DOHH2 (cell line): ENCODE measurements at regions not wholly inside any gene's neighbourhood (a gene's known extent, or its start where the extent isn't known, plus 50 kb on each side); places are given as distances from the start of the nearest gene placed in this dataset.
"Not testable (repeated sequence)": the region's sequence is repeated elsewhere in the genome, so short reads cannot be mapped to it uniquely, and the experiment has no call there.

Source experiments
- H3F3A ChIP-seq: fragments of 200-600 bp; sonication (generic), shearing (Covaris generic); 2 replicates; pipeline ENCODE4 v1.6.0; 2016; ENCODE audit warnings: antibody characterized with exemption, mild to moderate bottlenecking; ENCODE audit not compliant: control insufficient read depth, insufficient read depth
- H3K27ac ChIP-seq: fragments of 200-600 bp; sonication (generic); 2 replicates; pipeline ENCODE4 v1.5.1; 2014; ENCODE audit warnings: low read depth, mild to moderate bottlenecking, low read length, moderate library complexity
- H3K27me3 ChIP-seq: fragments of 200-600 bp; sonication (generic); 2 replicates; pipeline ENCODE4 v1.6.1; 2014; ENCODE audit warnings: mild to moderate bottlenecking, low read length, mixed read lengths; ENCODE audit not compliant: control insufficient read depth
- H3K36me3 ChIP-seq: fragments of 200-600 bp; sonication (generic); 2 replicates; pipeline ENCODE4 v1.6.1; 2014; ENCODE audit warnings: mild to moderate bottlenecking, low read length, moderate library complexity, mixed read lengths; ENCODE audit not compliant: control insufficient read depth
- H3K4me1 ChIP-seq: fragments of 200-600 bp; sonication (generic); 2 replicates; pipeline ENCODE4 v1.6.1; 2014; ENCODE audit warnings: mild to moderate bottlenecking, low read length, mixed read lengths; ENCODE audit not compliant: control insufficient read depth
- H3K4me2 ChIP-seq: fragments of 200-600 bp; sonication (generic); 2 replicates; pipeline ENCODE4 v1.6.0; 2014; ENCODE audit warnings: mild to moderate bottlenecking, low read length, moderate library complexity
- H3K4me3 ChIP-seq: fragments of 200-600 bp; sonication (generic); 2 replicates; pipeline ENCODE4 v1.5.1; 2014; ENCODE audit warnings: mild to moderate bottlenecking, low read length, mixed read lengths
- H3K79me2 ChIP-seq: fragments of 200-600 bp; sonication (generic); 2 replicates; pipeline ENCODE4 v1.6.1; 2014; ENCODE audit warnings: mild to moderate bottlenecking, low read length, mixed read lengths; ENCODE audit not compliant: control insufficient read depth
- H3K9me2 ChIP-seq: fragments of 200-600 bp; sonication (generic); replicated peaks from 2 replicates; pipeline ENCODE4 v1.6.1; 2014; ENCODE audit warnings: mild to moderate bottlenecking, low read length, mixed read lengths; ENCODE audit not compliant: control insufficient read depth
- H3K9me3 ChIP-seq: fragments of 200-600 bp; sonication (generic); 2 replicates; pipeline ENCODE4 v1.6.1; 2014; ENCODE audit warnings: antibody characterized with exemption, low read length, mixed read lengths; ENCODE audit not compliant: control insufficient read depth, insufficient read depth
- H4K20me1 ChIP-seq: fragments of 200-600 bp; sonication (generic); 2 replicates; pipeline ENCODE4 v1.6.0; 2014; ENCODE audit warnings: low read depth, mild to moderate bottlenecking, antibody characterized with exemption, low read length, moderate library complexity; ENCODE audit not compliant: control insufficient read depth, insufficient read depth
- CTCF ChIP-seq: fragments of 200-600 bp; sonication (generic); IDR thresholded peaks from one replicate; pipeline ENCODE4 v1.5.1; 2014; ENCODE audit warnings: antibody characterized with exemption, mild to moderate bottlenecking, low read depth, low read length; ENCODE audit not compliant: poor library complexity, severe bottlenecking
- EZH2phosphoT487 ChIP-seq: fragments of 200-600 bp; sonication (generic); IDR thresholded peaks from 2 replicates; pipeline ENCODE4 v1.6.1; 2017; ENCODE audit warnings: borderline replicate concordance, mild to moderate bottlenecking, antibody characterized with exemption, low read length, moderate library complexity, mixed read lengths

GRCh38 chr10:91000985-91001384 is 80.1 kb upstream of the ANKRD1 start:
- H3K4me3 ChIP-seq, result no peak overlapping the region
- no peaks in the 10 kb centered on the region for H3K27me3 ChIP-seq
- H3K27ac ChIP-seq, result no peak overlapping the region
- no peaks in the 10 kb centered on the region for H3K9me3 ChIP-seq
- H3K4me1 ChIP-seq, result peaks cover 50% of the 10 kb centered on the region
- H3K79me2 ChIP-seq, result no peaks in the 10 kb centered on the region
- TF ChIP-seq EZH2phosphoT487, result no peak
- TF ChIP-seq CTCF, result no peak
- no peaks in the 10 kb centered on the region for H3K36me3 ChIP-seq
- no peak overlapping the region for H3K4me2 ChIP-seq
- no peaks in the 10 kb centered on the region for H3F3A ChIP-seq
- H4K20me1 ChIP-seq, result no peaks in the 10 kb centered on the region
- H3K9me2 ChIP-seq, result no peaks in the 10 kb centered on the region

- Histone ChIP-seq H3K4me3 (no peak overlapping the region), H3K36me3 (no peaks in the 10 kb centered on the region), H3K27me3 (no peaks in the 10 kb centered on the region), H4K20me1 (no peaks in the 10 kb centered on the region), H3K9me3 (no peaks in the 10 kb centered on the region), H3F3A (no peaks in the 10 kb centered on the region), H3K27ac (no peak overlapping the region), H3K4me1 (peaks cover 53% of the 10 kb centered on the region), H3K9me2 (no peaks in the 10 kb centered on the region), H3K4me2 (no peak overlapping the region), H3K79me2 (no peaks in the 10 kb centered on the region)
- no peak for TF ChIP-seq CTCF
- no peak for TF ChIP-seq EZH2phosphoT487
These were observed 81.8 kb upstream of the ANKRD1 start for GRCh38 chr10:91002656-91003055.

GRCh38 chr10:91003379-91003778 is 82.5 kb upstream of the ANKRD1 start:
- H3K27ac ChIP-seq, H3K27me3 ChIP-seq, H3K79me2 ChIP-seq, H3K4me3 ChIP-seq, H3K36me3 ChIP-seq, H3F3A ChIP-seq, H4K20me1 ChIP-seq, H3K4me2 ChIP-seq, H3K9me3 ChIP-seq, H3K9me2 ChIP-seq: not testable (repeated sequence)
- peaks cover 49% of the 10 kb centered on the region for H3K4me1 ChIP-seq

- not testable (repeated sequence) for H3K27ac ChIP-seq, H3K4me3 ChIP-seq, H3K9me2 ChIP-seq, H3K9me3 ChIP-seq, H3K36me3 ChIP-seq, H3K79me2 ChIP-seq, H3F3A ChIP-seq, H4K20me1 ChIP-seq, H3K4me2 ChIP-seq, H3K27me3 ChIP-seq
- peaks cover 44% of the 10 kb centered on the region for H3K4me1 ChIP-seq
These were observed 84.4 kb upstream of the ANKRD1 start for GRCh38 chr10:91005276-91005675.
